Stimulated activated CD8-positive, alpha-beta memory T cell treated with anti-CD3 and anti-CD28 coated beads, Interleukin-12 subunit alpha, Interleukin-12 subunit beta, amount 100 ng/mL, for 4 hours (primary cell): ENCODE measurements at regions not wholly inside any gene's neighbourhood (a gene's known extent, or its start where the extent isn't known, plus 50 kb on each side); places are given as distances from the start of the nearest gene placed in this dataset.
"Not testable (repeated sequence)": the region's sequence is repeated elsewhere in the genome, so short reads cannot be mapped to it uniquely, and the experiment has no call there.

Source experiments
- DNase-seq: peaks from one replicate; pipeline ENCODE4 v3.0.0-alpha.2; 2020; ENCODE audit warnings: low read depth

GRCh38 chr15:92805080-92805690, 94.9 kb upstream of the CHD2 start:
- no peak for DNase-seq

- DNase-seq = not testable (repeated sequence)
These were observed 94.0 kb upstream of the CHD2 start for GRCh38 chr15:92806171-92806570.

- DNase-seq = no peak
These were observed 93.4 kb upstream of the CHD2 start for GRCh38 chr15:92806763-92807162.

- no peak for DNase-seq
These were observed 92.1 kb upstream of the CHD2 start for GRCh38 chr15:92807971-92808571.

GRCh38 chr15:92808598-92809063, 91.5 kb upstream of the CHD2 start:
- DNase-seq = no peak

GRCh38 chr15:92809064-92809879, 90.9 kb upstream of the CHD2 start:
- DNase-seq = peak; percentile 100

- DNase-seq = no peak
These were observed 90.2 kb upstream of the CHD2 start for GRCh38 chr15:92809880-92810361.

- no peak for DNase-seq
These were observed 89.5 kb upstream of the CHD2 start for GRCh38 chr15:92810418-92811138.

- DNase-seq = no peak
These were observed 88.8 kb upstream of the CHD2 start for GRCh38 chr15:92811148-92811913.

GRCh38 chr15:92812271-92812670, 87.9 kb upstream of the CHD2 start:
- DNase-seq = no peak

GRCh38 chr15:92813485-92813884, 86.6 kb upstream of the CHD2 start:
- DNase-seq = no peak

- no peak for DNase-seq
These were observed 82.7 kb upstream of the CHD2 start for GRCh38 chr15:92817339-92817886.

GRCh38 chr15:92818651-92819277, 81.4 kb upstream of the CHD2 start:
- no peak for DNase-seq

- no peak for DNase-seq
These were observed 80.6 kb upstream of the CHD2 start for GRCh38 chr15:92819278-92820235.

- DNase-seq = peak; percentile 79
These were observed 79.7 kb upstream of the CHD2 start for GRCh38 chr15:92820236-92821021.

- no peak for DNase-seq
These were observed 78.5 kb upstream of the CHD2 start for GRCh38 chr15:92821491-92822116.

GRCh38 chr15:92822216-92823144, 77.6 kb upstream of the CHD2 start:
- DNase-seq = no peak
